ENCODE measurements at regions not wholly inside any gene's neighbourhood (a gene's known extent, or its start where the extent isn't known, plus 50 kb on each side); places are given as distances from the start of the nearest gene placed in this dataset.

Small RNA genes in the stretch of these regions (small RNA-seq; reads per million reads assigned to genes)
- 0 reads per million in 7 experiments for gene RF00019

All from SK-N-SH (cell line).